HG03469 (cell line): ENCODE measurements at regions not wholly inside any gene's neighbourhood (a gene's known extent, or its start where the extent isn't known, plus 50 kb on each side); places are given as distances from the start of the nearest gene placed in this dataset.

ENCODE experiments used
- ATAC-seq: cut with Tn5 transposase; IDR thresholded peaks from one replicate; pipeline ENCODE4 v1.9.1; 2021; ENCODE audit warnings: mild to moderate bottlenecking, moderate library complexity, moderate number of reproducible peaks; ENCODE audit not compliant: unreplicated experiment

DNA sequence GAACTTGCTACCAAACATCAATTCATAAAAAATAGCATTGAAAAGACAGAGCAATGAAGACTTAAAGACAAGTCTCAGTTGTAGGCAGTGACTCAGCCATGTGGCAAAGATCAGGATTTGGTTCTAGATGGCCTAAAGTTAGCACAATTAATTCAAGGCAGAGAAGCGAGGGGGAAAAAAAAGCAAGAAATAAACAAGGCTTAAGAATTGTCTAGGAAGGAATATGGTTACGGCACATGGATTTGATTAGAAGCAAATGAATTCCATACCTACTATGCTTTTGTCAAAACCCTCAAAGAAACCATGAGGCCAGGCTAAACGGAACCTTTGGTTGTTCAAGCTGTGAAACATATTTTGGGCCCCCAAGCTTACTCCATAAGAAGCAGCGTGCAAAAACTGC is 362.2 kb upstream of the KCNH7 start:
- no peak for ATAC-seq

- ATAC-seq: no peak
Measured at GRCh38 chr2:163198972-163199371, 360.4 kb upstream of the KCNH7 start.

GRCh38 chr2:163198007-163198406 is 359.4 kb upstream of the KCNH7 start:
- no peak for ATAC-seq

DNA sequence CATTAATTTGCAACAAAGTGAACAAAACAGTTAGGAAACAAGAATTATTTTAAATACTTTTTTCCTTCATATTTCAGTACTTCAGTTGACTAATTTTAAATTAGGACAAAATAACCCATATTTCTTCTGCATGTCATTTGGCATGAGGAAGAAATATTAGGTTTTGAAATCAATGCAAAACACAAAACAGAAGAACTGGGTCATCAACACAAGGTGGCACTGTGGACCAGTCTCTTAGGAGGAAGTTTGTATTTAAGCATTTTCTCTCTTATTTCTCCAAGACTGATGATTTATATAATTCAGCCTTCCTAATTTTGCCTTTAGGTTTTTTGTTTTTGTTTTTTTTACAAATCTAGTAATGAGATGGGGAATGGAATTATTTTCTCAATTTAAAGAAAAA is 352.8 kb upstream of the KCNH7 start:
- no peak for ATAC-seq

DNA sequence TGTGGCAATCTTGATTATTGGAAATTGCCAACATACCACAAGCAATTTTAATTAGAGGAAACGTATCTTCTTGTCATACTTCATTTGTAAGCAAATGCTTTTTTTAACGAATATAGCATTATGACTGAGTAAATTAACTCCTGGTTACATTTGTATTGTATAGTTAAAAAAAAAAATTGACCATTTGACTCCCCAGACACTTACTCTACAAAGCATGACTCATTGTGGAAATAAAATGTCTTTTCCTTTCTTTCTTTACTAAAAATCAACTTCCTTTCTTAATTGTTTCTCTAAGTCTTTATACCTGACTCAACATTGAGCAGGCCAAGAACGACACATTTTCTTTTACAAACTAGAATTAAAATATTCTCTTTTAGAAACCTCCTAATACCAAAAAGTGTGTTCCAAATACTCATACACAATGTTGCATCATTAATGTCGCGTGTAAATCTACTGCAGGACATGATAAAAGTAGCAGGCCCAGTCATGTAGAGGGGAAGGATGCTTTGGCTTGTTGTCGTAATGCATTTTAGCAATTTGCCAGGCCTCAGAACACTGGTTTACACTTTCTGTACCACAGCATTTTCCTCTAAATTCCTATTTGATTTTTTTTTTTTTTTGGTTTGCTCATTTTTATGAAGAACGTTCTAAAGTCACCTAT is 349.6 kb upstream of the KCNH7 start:
- no peak for ATAC-seq

DNA sequence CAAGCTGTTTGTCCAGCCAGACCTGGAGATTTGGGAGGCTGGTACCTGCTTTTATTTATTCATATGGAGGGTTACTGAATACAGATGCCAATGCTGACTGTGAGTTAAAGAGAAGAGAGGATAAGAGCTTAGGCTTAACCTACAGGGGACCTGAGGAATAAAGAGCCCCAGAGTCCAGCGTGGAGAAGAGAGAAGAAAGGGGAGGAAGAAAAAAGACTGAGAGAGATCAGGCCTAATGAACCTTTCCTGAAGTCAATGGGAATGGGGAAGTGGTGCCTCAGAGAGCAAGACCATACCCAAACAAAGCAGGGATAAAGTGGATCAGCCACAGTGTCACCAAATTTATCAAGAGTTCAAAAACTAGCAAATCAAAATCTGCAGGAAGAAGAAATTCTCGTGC is 348.6 kb upstream of the KCNH7 start:
- ATAC-seq: no peak

GRCh38 chr2:163185160-163185559 is 346.6 kb upstream of the KCNH7 start:
- ATAC-seq: no peak

DNA sequence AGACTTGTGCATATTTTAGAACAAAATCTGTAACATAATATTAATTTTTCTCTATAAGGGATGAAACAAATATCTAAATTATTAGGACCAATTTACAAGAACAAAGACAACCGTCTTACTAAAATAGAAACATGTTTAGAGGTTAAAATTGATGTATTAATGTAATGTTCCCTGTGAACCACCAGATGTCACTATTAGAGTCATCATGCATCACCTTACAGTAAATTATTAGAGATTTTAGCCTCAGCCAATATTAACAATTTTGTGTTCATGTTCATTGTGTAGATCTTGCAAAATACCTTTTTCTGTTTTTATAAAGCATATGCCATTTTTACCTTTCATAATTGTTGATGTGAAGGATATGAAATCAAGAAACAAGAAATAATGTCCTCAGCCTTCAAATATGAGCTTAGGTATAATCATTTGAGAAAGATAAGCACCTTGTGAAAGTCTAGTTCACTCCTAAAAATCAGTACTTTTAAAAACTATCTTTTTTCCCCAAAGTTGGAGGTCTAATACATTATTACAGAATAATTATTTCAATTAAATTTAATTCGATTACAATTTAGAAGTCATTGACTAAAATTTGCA is 344.3 kb upstream of the KCNH7 start:
- peak; percentile 61 for ATAC-seq

- no peak for ATAC-seq
Measured at GRCh38 chr2:163177592-163177991, 339.0 kb upstream of the KCNH7 start.

- no peak for ATAC-seq
Measured at GRCh38 chr2:163175294-163175693, 336.7 kb upstream of the KCNH7 start.

DNA sequence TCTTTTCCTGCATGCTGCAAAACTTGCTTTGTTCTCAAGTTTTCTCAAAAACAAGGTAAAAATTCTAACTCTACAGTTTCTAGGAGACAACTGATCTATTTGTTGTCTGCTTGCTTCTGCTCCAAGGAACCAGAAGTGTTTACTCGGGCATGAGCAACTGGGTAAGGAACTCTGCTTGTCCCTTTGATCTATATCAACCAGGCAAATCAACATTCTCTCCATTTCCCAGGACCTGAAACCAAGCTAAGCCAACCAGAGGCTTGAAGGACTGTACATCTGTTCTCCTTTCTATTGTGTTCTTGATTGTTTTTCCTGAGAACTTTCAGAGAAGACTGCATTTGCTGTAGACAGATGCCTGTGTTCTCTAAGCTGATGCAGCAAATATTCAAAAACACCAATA is 335.0 kb upstream of the KCNH7 start:
- ATAC-seq: no peak

DNA sequence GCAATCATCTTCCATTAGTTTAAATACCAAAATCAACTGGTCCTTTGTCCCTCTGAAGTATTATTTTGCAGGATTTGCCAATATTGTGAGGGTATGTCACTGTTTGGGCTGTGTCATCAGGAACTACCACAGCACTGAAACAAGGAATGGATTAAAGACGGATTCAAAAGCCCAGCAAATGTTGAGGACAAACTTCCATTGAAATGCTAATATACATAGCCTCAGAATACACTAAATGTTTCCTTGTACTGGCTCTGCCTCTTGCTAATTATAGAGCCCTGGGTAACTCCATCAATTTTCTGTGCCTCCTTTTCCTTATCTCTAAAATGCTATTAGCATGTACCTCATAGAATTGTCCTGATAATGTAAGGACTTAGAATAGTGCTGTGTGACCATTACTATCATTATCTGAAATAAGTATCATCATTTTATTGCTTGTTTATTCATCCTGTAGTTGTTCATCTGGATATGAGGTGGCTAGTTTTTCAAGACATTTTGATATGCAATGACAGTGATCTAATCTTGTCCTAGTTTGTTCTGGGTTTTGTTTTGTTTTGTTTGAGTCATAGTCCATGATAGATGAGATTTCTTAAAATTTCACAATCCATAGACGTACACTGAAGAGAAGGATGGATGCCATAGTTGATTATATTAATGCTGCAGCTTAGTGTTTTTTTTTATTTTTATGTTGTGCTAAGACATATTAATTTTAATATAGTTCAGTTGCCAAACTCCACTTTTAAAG is 333.4 kb upstream of the KCNH7 start:
- ATAC-seq: no peak

GRCh38 chr2:163157891-163158496 is 319.4 kb upstream of the KCNH7 start:
- no peak for ATAC-seq

DNA sequence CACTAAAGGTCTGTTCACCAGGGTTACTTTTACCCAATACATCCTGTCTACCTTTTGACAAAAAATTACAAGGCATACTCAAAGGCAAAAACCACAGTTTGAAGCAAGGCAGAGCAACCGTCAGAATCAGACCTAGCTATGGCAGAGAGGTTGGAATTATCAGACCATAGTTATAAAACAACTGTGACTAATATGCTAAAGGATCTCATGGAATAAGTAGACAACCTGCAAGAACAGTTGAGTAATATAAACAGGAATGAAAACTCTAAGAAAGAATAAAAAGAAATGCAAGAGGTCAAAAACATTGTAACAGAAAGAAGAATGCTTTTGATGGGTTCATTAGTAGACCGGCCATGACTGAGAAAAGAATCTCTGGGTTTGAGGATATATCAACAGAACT is 318.8 kb upstream of the KCNH7 start:
- no peak for ATAC-seq

DNA sequence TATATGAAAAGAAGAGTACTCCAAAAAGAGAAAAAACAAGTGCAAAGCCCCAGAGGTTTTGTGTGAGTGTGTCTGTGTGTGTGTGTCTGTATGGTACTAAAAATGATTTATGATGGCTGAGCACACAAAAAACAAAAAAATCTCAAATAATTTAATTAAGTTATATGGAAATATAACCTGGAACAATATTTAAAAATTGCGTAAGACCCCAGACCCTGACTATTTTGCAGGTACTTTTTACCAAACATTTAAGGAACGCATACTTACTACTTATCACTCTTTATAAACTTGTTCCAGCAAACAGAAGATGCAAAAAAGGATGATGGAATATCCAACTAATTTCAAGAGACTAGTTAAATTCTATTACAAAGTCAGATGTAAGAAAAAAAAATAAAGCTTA is 317.4 kb upstream of the KCNH7 start:
- no peak for ATAC-seq

DNA sequence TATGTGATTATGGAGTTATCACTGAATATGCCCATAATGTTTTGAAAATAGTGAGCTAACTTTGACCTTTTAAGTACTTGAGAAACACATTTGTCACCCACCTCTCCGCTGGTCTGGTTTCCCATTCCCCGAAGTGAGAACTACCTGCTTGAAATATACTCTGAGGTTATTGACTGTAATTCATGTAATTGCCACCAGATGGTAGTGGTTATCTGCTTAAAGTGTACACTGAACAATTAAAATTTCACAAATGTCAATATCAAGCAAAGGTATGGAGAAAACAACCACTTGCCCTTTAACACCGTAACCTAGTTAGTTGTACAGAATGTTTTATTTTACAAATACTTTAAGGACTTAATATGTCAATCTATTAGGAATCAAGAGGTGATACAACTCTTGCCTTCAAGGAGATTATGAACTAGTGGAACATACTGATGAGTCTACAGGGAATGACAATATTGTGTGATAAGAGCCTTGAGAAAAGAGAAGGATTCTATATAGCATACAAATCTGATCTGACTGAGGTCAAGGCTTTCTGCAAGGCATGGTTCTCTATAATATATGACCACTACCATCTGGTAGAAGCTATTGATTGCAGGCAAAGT is 316.8 kb upstream of the KCNH7 start:
- peak; percentile 92 for ATAC-seq

GRCh38 chr2:163142618-163143017 is 304.1 kb upstream of the KCNH7 start:
- no peak for ATAC-seq

DNA sequence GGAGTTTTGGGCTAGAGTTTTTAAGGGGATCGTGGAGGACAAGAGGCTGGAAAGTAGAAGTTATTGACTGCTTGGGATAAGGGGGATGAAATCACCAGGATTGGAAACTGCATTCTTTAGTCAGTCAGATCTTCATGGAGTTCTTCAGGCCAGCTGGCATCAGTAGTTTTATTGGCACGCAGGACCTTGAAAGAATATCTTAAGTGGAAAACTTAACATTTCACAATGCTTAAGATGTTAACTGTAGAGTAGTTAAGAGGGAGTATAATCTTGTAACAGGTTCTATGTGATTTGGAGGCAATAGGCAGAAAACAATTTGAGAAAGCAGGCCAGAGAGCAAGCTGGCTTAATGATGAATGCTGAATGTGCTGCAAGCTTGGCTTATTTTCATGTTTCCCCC is 300.4 kb upstream of the KCNH7 start:
- no peak for ATAC-seq

GRCh38 chr2:163135256-163135655 is 296.7 kb upstream of the KCNH7 start:
- ATAC-seq: no peak

GRCh38 chr2:163133602-163134001 is 295.0 kb upstream of the KCNH7 start:
- ATAC-seq: no peak

GRCh38 chr2:163132850-163133249 is 294.3 kb upstream of the KCNH7 start:
- no peak for ATAC-seq
